Right lobe of liver (tissue), 4 donors: ENCODE measurements at regions not wholly inside any gene's neighbourhood (a gene's known extent, or its start where the extent isn't known, plus 50 kb on each side); places are given as distances from the start of the nearest gene placed in this dataset.

Experiments
- CTCF ChIP-seq, 4 donors: fragments of 200-600 bp in 3 of 4; fragments of 450-650 bp in 1 of 4; IDR thresholded peaks; one replicate each; pipeline versions ENCODE4 v1.5.1 to v1.8.0; 2016 to 2022; ENCODE audit warnings: antibody characterized with exemption in 4 of 4, mild to moderate bottlenecking in 2 of 4
- POLR2A ChIP-seq: fragments of 450-650 bp; IDR thresholded peaks from one replicate; pipeline ENCODE4 v1.6.1; 2017; ENCODE audit warnings: antibody characterized with exemption, mild to moderate bottlenecking
- donor health status: DM: no; HTN: no; CAD: no.
- donor health status: DM: no; HTN: no; CAD: no.
- donor health status: DM: no; HTN: yes; CAD: no.

GRCh38 chr5:141767671-141768070 is 85.6 kb upstream of the ARAP3 start:
- TF ChIP-seq CTCF (IDR thresholded peaks at IDR 0.05) (no peak), POLR2A (no peak)
